ENCODE measurements at regions not wholly inside any gene's neighbourhood (a gene's known extent, or its start where the extent isn't known, plus 50 kb on each side); places are given as distances from the start of the nearest gene placed in this dataset.

DNA sequence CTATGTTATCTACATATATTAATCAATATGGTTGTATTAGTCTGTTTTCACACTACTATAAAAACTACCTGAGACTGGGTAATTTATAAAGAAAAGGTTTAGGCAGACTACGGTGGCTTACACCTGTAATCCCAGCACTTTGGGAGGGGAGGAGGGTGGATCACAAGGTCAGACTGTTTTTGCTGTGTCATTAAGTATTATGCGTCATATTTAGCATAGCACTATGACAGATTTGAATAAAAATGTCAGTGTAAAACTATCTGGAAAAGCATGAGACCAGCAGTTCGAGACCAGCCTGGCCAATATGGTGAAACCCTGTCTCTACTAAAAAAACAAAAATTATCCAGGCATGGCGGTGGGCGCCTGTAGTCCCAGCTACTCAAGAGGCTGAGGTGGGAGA, 209.7 kb upstream of the ARHGAP24 start:
- H3K4me1 ChIP-seq (ENCODE audit: low read length), result no peaks in the 10 kb centered on the region
- H3K4me3 ChIP-seq (ENCODE audit: low read length), result no peak overlapping the region
- H3K9me3 ChIP-seq (replicated peaks; ENCODE audit: insufficient read depth, low read length), result no peaks in the 10 kb centered on the region
- H3K4me2 ChIP-seq (ENCODE audit: low read depth, low read length), result no peak overlapping the region
- no peaks in the 10 kb centered on the region for H3K36me3 ChIP-seq (replicated peaks; ENCODE audit: insufficient read depth, low read length)
- H3K9ac ChIP-seq (ENCODE audit: low read length), result no peak overlapping the region
- DNase-seq, result no peak
- H3K79me2 ChIP-seq (ENCODE audit: low read length), result no peaks in the 10 kb centered on the region
- H2AFZ ChIP-seq (ENCODE audit: low read length), result no peak overlapping the region
- no peaks in the 10 kb centered on the region for H3F3A ChIP-seq (ENCODE audit: insufficient read depth, low read length)
- H3K9me2 ChIP-seq (replicated peaks; ENCODE audit: insufficient read depth, low read length), result no peaks in the 10 kb centered on the region
- no peak overlapping the region for H3K27ac ChIP-seq (ENCODE audit: low read length)
- no peaks in the 10 kb centered on the region for H4K20me1 ChIP-seq (ENCODE audit: insufficient read depth, low read length)
- no peaks in the 10 kb centered on the region for H3K27me3 ChIP-seq (replicated peaks; ENCODE audit: insufficient read depth, low read length)
- TF ChIP-seq, protein P1, sequence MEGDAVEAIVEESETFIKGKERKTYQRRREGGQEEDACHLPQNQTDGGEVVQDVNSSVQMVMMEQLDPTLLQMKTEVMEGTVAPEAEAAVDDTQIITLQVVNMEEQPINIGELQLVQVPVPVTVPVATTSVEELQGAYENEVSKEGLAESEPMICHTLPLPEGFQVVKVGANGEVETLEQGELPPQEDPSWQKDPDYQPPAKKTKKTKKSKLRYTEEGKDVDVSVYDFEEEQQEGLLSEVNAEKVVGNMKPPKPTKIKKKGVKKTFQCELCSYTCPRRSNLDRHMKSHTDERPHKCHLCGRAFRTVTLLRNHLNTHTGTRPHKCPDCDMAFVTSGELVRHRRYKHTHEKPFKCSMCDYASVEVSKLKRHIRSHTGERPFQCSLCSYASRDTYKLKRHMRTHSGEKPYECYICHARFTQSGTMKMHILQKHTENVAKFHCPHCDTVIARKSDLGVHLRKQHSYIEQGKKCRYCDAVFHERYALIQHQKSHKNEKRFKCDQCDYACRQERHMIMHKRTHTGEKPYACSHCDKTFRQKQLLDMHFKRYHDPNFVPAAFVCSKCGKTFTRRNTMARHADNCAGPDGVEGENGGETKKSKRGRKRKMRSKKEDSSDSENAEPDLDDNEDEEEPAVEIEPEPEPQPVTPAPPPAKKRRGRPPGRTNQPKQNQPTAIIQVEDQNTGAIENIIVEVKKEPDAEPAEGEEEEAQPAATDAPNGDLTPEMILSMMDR (IDR thresholded peaks at IDR 0.05; ENCODE audit: low read length), result no peak
- TF ChIP-seq EZH2phosphoT487 (IDR thresholded peaks at IDR 0.05; ENCODE audit: low read length) (no peak), EZH2 (optimal IDR thresholded peaks at IDR 0.05; ENCODE audit: low read depth, low read length) (no peak)

DNA sequence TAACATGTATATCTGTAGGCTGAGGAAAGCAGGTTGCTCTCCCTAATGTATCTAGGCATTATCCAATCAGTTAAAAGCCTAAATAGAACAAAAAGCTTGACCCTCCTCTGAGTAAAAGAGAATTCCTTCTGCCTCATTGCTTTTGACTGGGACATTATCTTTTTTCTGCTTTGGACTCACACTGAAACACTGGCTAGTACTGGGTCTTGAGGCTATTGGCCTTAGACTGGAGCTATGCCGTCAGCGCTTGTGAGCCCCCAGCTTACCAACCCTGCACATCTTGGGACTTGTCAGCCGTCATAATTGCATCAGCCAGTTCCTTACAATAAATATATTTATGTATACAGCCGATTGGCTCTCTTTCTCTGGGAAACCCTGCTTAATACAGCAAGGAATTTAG, 206.8 kb upstream of the ARHGAP24 start:
- no peak for DNase-seq
- TF ChIP-seq EZH2phosphoT487 (IDR thresholded peaks at IDR 0.05; ENCODE audit: low read length) (no peak), EZH2 (optimal IDR thresholded peaks at IDR 0.05; ENCODE audit: low read depth, low read length) (no peak)
- TF ChIP-seq, protein P1 (IDR thresholded peaks at IDR 0.05; ENCODE audit: low read length), result no peak
- no peak overlapping the region for H3K4me2 ChIP-seq (ENCODE audit: low read depth, low read length)
- H2AFZ ChIP-seq (ENCODE audit: low read length), result no peak overlapping the region
- no peak overlapping the region for H3K9ac ChIP-seq (ENCODE audit: low read length)
- H3K36me3 ChIP-seq (replicated peaks; ENCODE audit: insufficient read depth, low read length), result no peaks in the 10 kb centered on the region
- no peaks in the 10 kb centered on the region for H3K4me1 ChIP-seq (ENCODE audit: low read length)
- H4K20me1 ChIP-seq (ENCODE audit: insufficient read depth, low read length), result no peaks in the 10 kb centered on the region
- no peak overlapping the region for H3K27ac ChIP-seq (ENCODE audit: low read length)
- no peaks in the 10 kb centered on the region for H3K9me2 ChIP-seq (replicated peaks; ENCODE audit: insufficient read depth, low read length)
- no peaks in the 10 kb centered on the region for H3F3A ChIP-seq (ENCODE audit: insufficient read depth, low read length)
- H3K79me2 ChIP-seq (ENCODE audit: low read length), result no peaks in the 10 kb centered on the region
- H3K4me3 ChIP-seq (ENCODE audit: low read length), result no peak overlapping the region
- H3K9me3 ChIP-seq (replicated peaks; ENCODE audit: insufficient read depth, low read length), result no peaks in the 10 kb centered on the region
- no peaks in the 10 kb centered on the region for H3K27me3 ChIP-seq (replicated peaks; ENCODE audit: insufficient read depth, low read length)

DNA sequence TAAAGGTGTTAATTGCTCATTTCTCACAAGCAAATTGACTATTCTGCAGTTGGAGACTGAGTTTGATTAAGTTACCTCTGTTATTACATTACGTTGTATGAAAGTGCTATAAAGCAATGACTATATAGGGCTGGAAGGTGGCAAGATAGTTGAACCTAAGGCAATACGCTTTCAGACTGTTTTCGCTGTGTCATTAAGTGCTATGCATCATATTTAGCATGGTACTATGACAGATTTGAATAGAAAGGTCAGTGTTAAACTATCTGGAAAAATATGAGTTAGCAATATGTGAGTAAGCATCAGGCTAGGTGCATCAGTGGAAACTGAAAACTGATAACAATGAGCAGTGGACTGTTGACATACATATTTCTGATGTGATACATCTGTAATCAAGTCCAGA, 206.0 kb upstream of the ARHGAP24 start:
- Histone ChIP-seq H3K27ac (ENCODE audit: low read length) (no peak overlapping the region), H3K79me2 (ENCODE audit: low read length) (no peaks in the 10 kb centered on the region), H4K20me1 (ENCODE audit: insufficient read depth, low read length) (no peaks in the 10 kb centered on the region), H3K36me3 (replicated peaks; ENCODE audit: insufficient read depth, low read length) (no peaks in the 10 kb centered on the region), H3K9me3 (replicated peaks; ENCODE audit: insufficient read depth, low read length) (no peaks in the 10 kb centered on the region), H3K4me3 (ENCODE audit: low read length) (no peak overlapping the region), H3K4me2 (ENCODE audit: low read depth, low read length) (no peak overlapping the region), H3F3A (ENCODE audit: insufficient read depth, low read length) (no peaks in the 10 kb centered on the region), H3K4me1 (ENCODE audit: low read length) (no peaks in the 10 kb centered on the region), H2AFZ (ENCODE audit: low read length) (no peak overlapping the region), H3K9ac (ENCODE audit: low read length) (no peak overlapping the region), H3K27me3 (replicated peaks; ENCODE audit: insufficient read depth, low read length) (no peaks in the 10 kb centered on the region), H3K9me2 (replicated peaks; ENCODE audit: insufficient read depth, low read length) (no peaks in the 10 kb centered on the region)
- DNase-seq, result no peak
- TF ChIP-seq EZH2 (optimal IDR thresholded peaks at IDR 0.05; ENCODE audit: low read depth, low read length) (no peak), EZH2phosphoT487 (IDR thresholded peaks at IDR 0.05; ENCODE audit: low read length) (no peak)
- TF ChIP-seq, protein P1 (IDR thresholded peaks at IDR 0.05; ENCODE audit: low read length), result no peak
